D721Med (cell line): ENCODE measurements at regions not wholly inside any gene's neighbourhood (a gene's known extent, or its start where the extent isn't known, plus 50 kb on each side); places are given as distances from the start of the nearest gene placed in this dataset.

Experiments used
- DNase-seq: peaks from one replicate; pipeline ENCODE4 v3.0.0; 2011; ENCODE audit warnings: low spot score; ENCODE audit not compliant: insufficient read length
- FAIRE-seq: peaks from 2 replicates; lab custom pipeline; 2011; peaks lifted over from hg19 to GRCh38; lab: Jason Lieb, UNC
- TF ChIP-seq, protein P1 (sequence below): IDR thresholded peaks from 2 replicates; pipeline ENCODE4 v1.5.1; 2012; ENCODE audit warnings: mild to moderate bottlenecking, control low read depth; ENCODE audit not compliant: insufficient read depth; ENCODE audit errors: missing control alignments

DNA sequence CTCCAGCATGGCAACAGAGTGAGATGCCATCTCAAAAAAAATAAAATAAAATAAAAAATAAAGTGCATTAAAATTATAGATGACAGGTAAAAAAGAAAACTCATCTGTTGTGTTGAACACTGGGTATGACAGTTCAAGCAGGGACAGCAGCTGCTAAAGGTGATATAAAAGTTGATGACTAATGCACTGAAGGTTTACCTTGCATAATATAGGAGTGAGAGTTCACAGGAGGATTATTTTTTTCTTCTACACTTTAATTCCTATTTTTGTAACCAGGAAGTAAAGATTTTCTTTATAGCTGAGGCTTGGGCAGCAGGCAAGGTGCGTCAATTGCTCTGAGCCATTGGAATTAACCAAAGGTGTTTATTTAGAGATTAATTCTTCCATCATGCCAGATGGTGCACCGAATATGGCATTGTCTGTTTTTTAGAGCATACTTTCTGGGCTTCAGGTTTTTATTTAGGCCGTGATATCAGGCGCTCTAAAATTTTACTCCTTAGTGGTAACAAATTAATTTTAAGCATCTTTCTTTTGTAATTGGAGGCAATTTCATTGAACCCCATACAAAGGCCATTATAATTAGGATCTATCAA is 337.0 kb upstream of the SLC10A2 start:
- TF ChIP-seq, protein P1, sequence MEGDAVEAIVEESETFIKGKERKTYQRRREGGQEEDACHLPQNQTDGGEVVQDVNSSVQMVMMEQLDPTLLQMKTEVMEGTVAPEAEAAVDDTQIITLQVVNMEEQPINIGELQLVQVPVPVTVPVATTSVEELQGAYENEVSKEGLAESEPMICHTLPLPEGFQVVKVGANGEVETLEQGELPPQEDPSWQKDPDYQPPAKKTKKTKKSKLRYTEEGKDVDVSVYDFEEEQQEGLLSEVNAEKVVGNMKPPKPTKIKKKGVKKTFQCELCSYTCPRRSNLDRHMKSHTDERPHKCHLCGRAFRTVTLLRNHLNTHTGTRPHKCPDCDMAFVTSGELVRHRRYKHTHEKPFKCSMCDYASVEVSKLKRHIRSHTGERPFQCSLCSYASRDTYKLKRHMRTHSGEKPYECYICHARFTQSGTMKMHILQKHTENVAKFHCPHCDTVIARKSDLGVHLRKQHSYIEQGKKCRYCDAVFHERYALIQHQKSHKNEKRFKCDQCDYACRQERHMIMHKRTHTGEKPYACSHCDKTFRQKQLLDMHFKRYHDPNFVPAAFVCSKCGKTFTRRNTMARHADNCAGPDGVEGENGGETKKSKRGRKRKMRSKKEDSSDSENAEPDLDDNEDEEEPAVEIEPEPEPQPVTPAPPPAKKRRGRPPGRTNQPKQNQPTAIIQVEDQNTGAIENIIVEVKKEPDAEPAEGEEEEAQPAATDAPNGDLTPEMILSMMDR = no peak
- DNase-seq (no peak), FAIRE-seq (no peak)

DNA sequence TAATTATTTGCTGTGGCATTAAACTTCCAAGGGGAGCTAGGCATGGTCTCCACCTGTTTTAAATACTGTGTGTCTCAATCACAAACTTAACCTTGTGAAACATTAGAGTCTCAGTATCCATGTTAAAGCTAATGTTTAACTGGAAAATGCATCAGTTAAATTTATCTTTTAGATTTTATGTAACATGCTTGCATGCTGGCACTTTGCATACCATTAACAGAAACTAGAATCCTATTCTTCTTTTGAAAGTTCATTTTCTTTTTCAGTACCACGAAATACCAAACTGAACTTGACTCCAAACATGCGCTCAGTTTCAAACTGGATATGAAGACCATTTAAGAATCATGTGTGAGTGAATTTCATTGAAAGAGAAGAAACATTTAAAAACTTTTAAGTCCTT is 328.9 kb upstream of the SLC10A2 start:
- no peak for FAIRE-seq
- no peak for DNase-seq
- TF ChIP-seq, protein P1 = no peak

DNA sequence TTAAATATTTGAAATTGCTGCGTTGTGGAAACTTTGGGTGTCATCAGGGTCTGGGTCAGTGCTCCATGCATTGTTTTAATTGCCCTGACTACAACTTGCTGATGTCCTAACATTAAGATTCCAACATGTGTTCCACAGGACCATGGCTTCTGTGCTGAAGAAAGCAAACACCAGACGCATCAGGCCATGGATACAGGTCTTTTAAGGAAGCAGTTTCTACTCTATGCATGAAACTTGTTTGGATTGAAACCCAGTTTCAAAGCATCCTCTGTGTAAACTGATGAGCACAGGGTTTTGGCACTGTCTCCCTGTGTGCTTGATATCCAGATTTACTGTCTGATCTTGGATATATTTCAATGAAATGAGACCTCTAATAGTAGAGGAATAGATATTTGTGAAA is 328.4 kb upstream of the SLC10A2 start:
- FAIRE-seq (no peak), DNase-seq (no peak)
- TF ChIP-seq, protein P1 = no peak

DNA sequence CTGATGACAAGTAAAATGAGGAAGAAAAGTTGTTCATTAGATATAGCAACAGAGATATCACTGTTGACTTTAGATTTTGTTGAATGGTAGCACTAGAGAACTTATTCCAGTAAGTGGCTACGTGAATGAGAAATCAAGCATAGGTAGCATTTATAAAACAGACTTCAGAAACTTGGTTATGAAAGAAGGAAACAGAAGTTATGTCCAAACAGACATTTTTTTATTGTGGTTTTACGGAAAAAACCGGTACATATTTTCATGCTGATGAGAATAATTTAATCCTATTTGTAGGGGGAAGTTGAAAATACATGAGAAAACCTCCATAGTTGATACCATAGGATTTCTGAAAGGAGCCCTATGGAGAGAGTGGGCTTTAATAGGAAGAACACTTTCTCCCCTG is 325.7 kb upstream of the SLC10A2 start:
- TF ChIP-seq, protein P1 = no peak
- FAIRE-seq = no peak
- no peak for DNase-seq

DNA sequence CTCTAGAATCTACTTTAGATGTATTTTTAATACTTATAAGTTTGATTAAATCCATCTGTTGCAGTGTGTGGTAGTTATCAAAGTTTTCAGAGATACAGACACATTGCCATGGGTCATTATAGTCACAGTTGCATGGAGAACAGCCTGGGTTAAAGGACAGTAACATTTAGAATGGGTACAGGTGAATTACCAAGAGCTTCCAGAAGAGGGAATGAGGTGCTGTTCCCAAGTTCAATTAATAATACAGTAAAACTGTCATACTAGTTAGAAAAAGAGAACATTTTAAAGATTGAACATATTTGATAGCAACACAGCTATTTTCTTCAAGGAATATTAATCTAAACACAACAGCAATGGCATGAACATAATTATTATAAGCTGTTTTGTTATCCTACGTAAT is 322.6 kb upstream of the SLC10A2 start:
- DNase-seq (no peak), FAIRE-seq (no peak)
- TF ChIP-seq, protein P1 = no peak

DNA sequence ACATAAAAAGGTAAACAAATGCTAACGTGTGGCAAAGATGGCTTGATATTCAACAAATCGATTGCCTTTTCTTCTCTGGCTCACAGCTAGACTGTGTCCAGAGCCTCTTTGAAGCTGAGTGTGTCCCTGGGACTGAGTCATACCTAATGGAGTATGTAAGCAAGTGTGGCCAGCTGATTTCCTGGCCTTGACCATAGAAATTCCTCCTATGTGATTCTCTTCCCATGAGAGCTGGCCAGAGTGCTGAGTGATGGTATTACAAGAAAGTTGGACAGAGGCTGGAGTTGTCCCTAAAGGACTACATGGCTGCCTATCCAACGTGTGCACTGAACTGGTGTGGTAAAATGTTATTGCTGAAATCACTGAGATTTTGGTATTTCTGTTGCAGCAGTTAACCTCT is 320.1 kb upstream of the SLC10A2 start:
- DNase-seq (no peak), FAIRE-seq (no peak)
- TF ChIP-seq, protein P1 = no peak

DNA sequence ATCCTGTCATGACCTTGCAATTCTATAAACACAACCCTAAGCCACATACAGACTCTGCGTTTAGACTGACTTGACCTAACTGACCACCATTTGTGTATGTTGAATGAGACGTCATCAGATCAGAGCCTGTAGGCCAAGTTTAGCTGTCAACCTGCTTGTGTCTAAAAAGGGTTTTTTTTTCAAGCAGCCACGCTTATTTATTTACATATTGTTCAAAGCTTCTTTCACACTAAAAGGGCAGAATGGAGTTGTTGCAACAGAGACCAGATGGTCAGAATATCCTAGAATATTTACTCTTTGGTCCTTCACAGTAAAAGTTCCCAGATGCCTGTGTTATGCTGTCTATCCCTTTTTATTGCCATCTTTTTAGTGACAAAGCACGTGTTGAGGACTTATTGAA is 307.7 kb upstream of the SLC10A2 start:
- FAIRE-seq (no peak), DNase-seq (no peak)
- TF ChIP-seq, protein P1 = no peak
